WTC11 (cell line): ENCODE measurements at regions not wholly inside any gene's neighbourhood (a gene's known extent, or its start where the extent isn't known, plus 50 kb on each side); places are given as distances from the start of the nearest gene placed in this dataset.

Experiments used
- ATAC-seq: fragments of 200-7000 bp; cut with Tn5 transposase; 2 replicates; pipeline ENCODE4 v1.10.0; 2021; ENCODE audit warnings: mild to moderate bottlenecking, moderate library complexity
- CTCF ChIA-PET: fragments of 300-600 bp; sonication (Branson Sonifier 250); formaldehyde crosslinking; loops from one replicate; lab custom pipeline; 2021; ENCODE audit warnings: antibody characterized with exemption; lab: Charles Lee
- POLR2A ChIA-PET: fragments of 350-600 bp; sonication (Branson Sonifier 250); formaldehyde crosslinking; loops from one replicate; lab custom pipeline; 2021; ENCODE audit warnings: antibody characterized with exemption; lab: Charles Lee
- DNase-seq: peaks from one replicate; pipeline ENCODE4 v3.0.0; 2021; ENCODE audit warnings: low spot score
- H3K27ac Mint-ChIP-seq: 2 replicates; pipeline ENCODE4 v1.8.0; 2021; ENCODE audit warnings: mixed read lengths
- H3K27me3 Mint-ChIP-seq: 2 replicates; pipeline ENCODE4 v1.8.0; 2021; ENCODE audit warnings: low read depth, mild to moderate bottlenecking, moderate library complexity, mixed read lengths
- H3K36me3 Mint-ChIP-seq: 2 replicates; pipeline ENCODE4 v1.8.0; 2021; ENCODE audit warnings: mixed read lengths
- H3K4me1 Mint-ChIP-seq: 2 replicates; pipeline ENCODE4 v1.8.0; 2022; ENCODE audit warnings: mixed read lengths
- H3K4me3 Mint-ChIP-seq: 2 replicates; pipeline ENCODE4 v1.8.0; 2021; ENCODE audit warnings: mild to moderate bottlenecking, moderate library complexity, mixed read lengths
- H3K9me3 Mint-ChIP-seq: 2 replicates; pipeline ENCODE4 v1.8.0; 2021; ENCODE audit warnings: mixed read lengths
- AR ChIP-seq: fragments of 250-450 bp; sonication (Bioruptor Pico); IDR thresholded peaks from 2 replicates; pipeline ENCODE4 v1.9.0; 2021; ENCODE audit warnings: mild to moderate bottlenecking
- CREM ChIP-seq: sonication (generic); formaldehyde crosslinking; IDR thresholded peaks from 2 replicates; pipeline ENCODE4 v1.8.1; 2022; ENCODE audit warnings: mild to moderate bottlenecking, missing genetic modification reagents, moderate library complexity
- EMX1 ChIP-seq: fragments of 250-450 bp; sonication (Bioruptor Pico); IDR thresholded peaks from 2 replicates; pipeline ENCODE4 v1.8.0; 2021; ENCODE audit warnings: mild to moderate bottlenecking
- GABPB1 ChIP-seq: sonication (generic); formaldehyde crosslinking; IDR thresholded peaks from 2 replicates; pipeline ENCODE4 v1.8.1; 2023; ENCODE audit warnings: mild to moderate bottlenecking, missing genetic modification reagents
- GTF2I ChIP-seq: fragments of 250-450 bp; sonication (Bioruptor Pico); conservative IDR thresholded peaks from 2 replicates; pipeline ENCODE4 v1.4.0; 2021; ENCODE audit warnings: mild to moderate bottlenecking
- HMGA2 ChIP-seq: fragments of 250-450 bp; sonication (Bioruptor Pico); IDR thresholded peaks from 2 replicates; pipeline ENCODE4 v1.4.0; 2021; ENCODE audit warnings: mild to moderate bottlenecking, moderate library complexity
- HMGXB4 ChIP-seq: sonication (generic); formaldehyde crosslinking; IDR thresholded peaks from 2 replicates; pipeline ENCODE4 v1.8.1; 2023; ENCODE audit warnings: mild to moderate bottlenecking, moderate library complexity, missing genetic modification reagents
- MYBL2 ChIP-seq: sonication (generic); formaldehyde crosslinking; IDR thresholded peaks from 2 replicates; pipeline ENCODE4 v1.8.1; 2023; ENCODE audit warnings: mild to moderate bottlenecking, moderate library complexity, missing genetic modification reagents
- TCF7 ChIP-seq: sonication (generic); formaldehyde crosslinking; IDR thresholded peaks from 2 replicates; pipeline ENCODE4 v1.8.0; 2022; ENCODE audit warnings: mild to moderate bottlenecking, low read depth, missing genetic modification reagents, moderate library complexity
- ZBTB43 ChIP-seq: sonication (generic); formaldehyde crosslinking; IDR thresholded peaks from 2 replicates; pipeline ENCODE4 v1.8.1; 2023; ENCODE audit warnings: mild to moderate bottlenecking, missing genetic modification reagents
- ZNF138 ChIP-seq: sonication (generic); formaldehyde crosslinking; conservative IDR thresholded peaks from 2 replicates; pipeline ENCODE4 v1.8.1; 2022; ENCODE audit warnings: mild to moderate bottlenecking, moderate library complexity, missing genetic modification reagents
- ZNF281 ChIP-seq: sonication (generic); formaldehyde crosslinking; IDR thresholded peaks from 2 replicates; pipeline ENCODE4 v1.8.0; 2023; ENCODE audit warnings: mild to moderate bottlenecking, missing genetic modification reagents
- ZNF416 ChIP-seq: fragments of 250-450 bp; sonication (Bioruptor Pico); IDR thresholded peaks from 2 replicates; pipeline ENCODE4 v1.9.0; 2021; ENCODE audit warnings: mild to moderate bottlenecking, inconsistent platforms
- ZNF425 ChIP-seq: fragments of 250-450 bp; sonication (Bioruptor Pico); conservative IDR thresholded peaks from 2 replicates; pipeline ENCODE4 v1.9.0; 2021; ENCODE audit warnings: mild to moderate bottlenecking
- ZSCAN18 ChIP-seq: fragments of 250-450 bp; sonication (Bioruptor Pico); IDR thresholded peaks from 2 replicates; pipeline ENCODE4 v2.1.2; 2022; ENCODE audit warnings: mild to moderate bottlenecking, moderate library complexity
- TF ChIP-seq, protein P1 (sequence below): sonication (generic); formaldehyde crosslinking; IDR thresholded peaks from 2 replicates; pipeline ENCODE4 v1.8.1; 2022; ENCODE audit warnings: missing genetic modification reagents, borderline replicate concordance
- TF ChIP-seq, protein P2 (sequence below): sonication (generic); formaldehyde crosslinking; IDR thresholded peaks from 2 replicates; pipeline ENCODE4 v1.8.1; 2023; ENCODE audit warnings: mild to moderate bottlenecking, missing genetic modification reagents, moderate library complexity

- ChIA-PET CTCF (no interaction called here), POLR2A (no interaction called here)
- Mint-ChIP-seq H3K36me3 (no peaks in the 10 kb centered on the region), H3K27ac (no peak overlapping the region), H3K4me1 (peaks cover 5% of the 10 kb centered on the region), H3K4me3 (no peak overlapping the region), H3K9me3 (peaks cover 15% of the 10 kb centered on the region), H3K27me3 (peaks cover 5% of the 10 kb centered on the region; the same call in 1 of the 2 replicates)
- TF ChIP-seq HMGXB4 (CRISPR knock-in tag): no peak
- TF ChIP-seq EMX1 (CRISPR knock-in tag): no peak
- TF ChIP-seq ZNF416 (CRISPR knock-in tag): no peak
- no peak for TF ChIP-seq HMGA2 (CRISPR knock-in tag)
- TF ChIP-seq ZNF138 (CRISPR knock-in tag): no peak
- no peak for TF ChIP-seq ZNF281
- TF ChIP-seq, protein P1, sequence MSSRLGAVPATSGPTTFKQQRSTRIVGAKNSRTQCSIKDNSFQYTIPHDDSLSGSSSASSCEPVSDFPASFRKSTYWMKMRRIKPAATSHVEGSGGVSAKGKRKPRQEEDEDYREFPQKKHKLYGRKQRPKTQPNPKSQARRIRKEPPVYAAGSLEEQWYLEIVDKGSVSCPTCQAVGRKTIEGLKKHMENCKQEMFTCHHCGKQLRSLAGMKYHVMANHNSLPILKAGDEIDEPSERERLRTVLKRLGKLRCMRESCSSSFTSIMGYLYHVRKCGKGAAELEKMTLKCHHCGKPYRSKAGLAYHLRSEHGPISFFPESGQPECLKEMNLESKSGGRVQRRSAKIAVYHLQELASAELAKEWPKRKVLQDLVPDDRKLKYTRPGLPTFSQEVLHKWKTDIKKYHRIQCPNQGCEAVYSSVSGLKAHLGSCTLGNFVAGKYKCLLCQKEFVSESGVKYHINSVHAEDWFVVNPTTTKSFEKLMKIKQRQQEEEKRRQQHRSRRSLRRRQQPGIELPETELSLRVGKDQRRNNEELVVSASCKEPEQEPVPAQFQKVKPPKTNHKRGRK (CRISPR knock-in tag): no peak
- TF ChIP-seq TCF7 (CRISPR knock-in tag): no peak
- TF ChIP-seq MYBL2 (CRISPR knock-in tag): no peak
- TF ChIP-seq GTF2I (CRISPR knock-in tag): no peak
- TF ChIP-seq CREM: no peak
- TF ChIP-seq ZNF425 (CRISPR knock-in tag): no peak
- TF ChIP-seq AR (CRISPR knock-in tag): no peak
- no peak for TF ChIP-seq ZSCAN18 (CRISPR knock-in tag)
- TF ChIP-seq, protein P2, sequence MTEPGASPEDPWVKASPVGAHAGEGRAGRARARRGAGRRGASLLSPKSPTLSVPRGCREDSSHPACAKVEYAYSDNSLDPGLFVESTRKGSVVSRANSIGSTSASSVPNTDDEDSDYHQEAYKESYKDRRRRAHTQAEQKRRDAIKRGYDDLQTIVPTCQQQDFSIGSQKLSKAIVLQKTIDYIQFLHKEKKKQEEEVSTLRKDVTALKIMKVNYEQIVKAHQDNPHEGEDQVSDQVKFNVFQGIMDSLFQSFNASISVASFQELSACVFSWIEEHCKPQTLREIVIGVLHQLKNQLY (CRISPR knock-in tag): no peak
- TF ChIP-seq GABPB1 (CRISPR knock-in tag): no peak
- TF ChIP-seq ZBTB43 (CRISPR knock-in tag): no peak
- ATAC-seq (no peak), DNase-seq (no peak)
Observed at GRCh38 chr9:129312251-129313122, 134.4 kb upstream of the IER5L start.
